Smooth muscle cell (in vitro differentiated cells): ENCODE measurements at regions not wholly inside any gene's neighbourhood (a gene's known extent, or its start where the extent isn't known, plus 50 kb on each side); places are given as distances from the start of the nearest gene placed in this dataset.

Experiments
- DNase-seq: peaks from one replicate; lab custom pipeline; 2025; ENCODE audit not compliant: unreplicated experiment; lab: John Stamatoyannopoulos, UW
- H2AFZ ChIP-seq: fragments of 200-600 bp; sonication (generic); 2 replicates; pipeline ENCODE4 v1.6.0; 2016; ENCODE audit warnings: antibody characterized with exemption, low read depth, mild to moderate bottlenecking
- H3F3A ChIP-seq: fragments of 200-600 bp; sonication (generic); 2 replicates; pipeline ENCODE4 v1.6.0; 2017; ENCODE audit warnings: antibody characterized with exemption, low read depth
- H3K27ac ChIP-seq: fragments of 200-600 bp; sonication (generic); 2 replicates; pipeline ENCODE4 v1.5.1; 2016; ENCODE audit warnings: low read depth, mild to moderate bottlenecking
- H3K27me3 ChIP-seq: fragments of 200-600 bp; sonication (generic); 2 replicates; pipeline ENCODE4 v1.6.1; 2016; ENCODE audit warnings: low read depth, mild to moderate bottlenecking
- H3K36me3 ChIP-seq: fragments of 200-600 bp; sonication (generic); 2 replicates; pipeline ENCODE4 v1.5.1; 2016; ENCODE audit warnings: low read depth
- H3K4me1 ChIP-seq: fragments of 200-600 bp; sonication (generic); 2 replicates; pipeline ENCODE4 v1.5.1; 2016; ENCODE audit warnings: low read depth
- H3K4me2 ChIP-seq: fragments of 200-600 bp; sonication (generic); 2 replicates; pipeline ENCODE4 v1.6.0; 2016; ENCODE audit warnings: mild to moderate bottlenecking
- H3K4me3 ChIP-seq: fragments of 200-600 bp; sonication (generic); 2 replicates; pipeline ENCODE4 v1.5.1; 2016; ENCODE audit warnings: mild to moderate bottlenecking
- H3K79me2 ChIP-seq: fragments of 200-600 bp; sonication (generic); 2 replicates; pipeline ENCODE4 v1.6.0; 2016; ENCODE audit warnings: low read depth, mild to moderate bottlenecking
- H3K9ac ChIP-seq: fragments of 200-600 bp; sonication (generic); 2 replicates; pipeline ENCODE4 v1.6.0; 2016; ENCODE audit warnings: low read depth
- H3K9me3 ChIP-seq: fragments of 200-600 bp; sonication (generic); replicated peaks from 2 replicates; pipeline ENCODE4 v1.5.1; 2016; ENCODE audit warnings: low read depth
- H4K20me1 ChIP-seq: fragments of 200-600 bp; sonication (generic); 2 replicates; pipeline ENCODE4 v1.6.0; 2016; ENCODE audit warnings: low read depth
- CTCF ChIP-seq: fragments of 200-600 bp; sonication (generic); IDR thresholded peaks from 2 replicates; pipeline ENCODE4 v1.5.1; 2017; ENCODE audit warnings: borderline replicate concordance, mild to moderate bottlenecking, antibody characterized with exemption; ENCODE audit not compliant: insufficient read depth, poor library complexity, severe bottlenecking
- WGBS: methylation state at CpG from one replicate; pipeline ENCODE4 v1.1.7; 2016; ENCODE audit warnings: low lambda C conversion rate; 5-methylcytosine and 5-hydroxymethylcytosine counted together

GRCh38 chr6:80676386-80676785 is 569.9 kb downstream of the BCKDHB start:
- H3K9me3 ChIP-seq, result peaks cover 6% of the 10 kb centered on the region
- DNase-seq, result no peak
- no peaks in the 10 kb centered on the region for H3F3A ChIP-seq
- H3K27ac ChIP-seq, result no peak overlapping the region
- H3K79me2 ChIP-seq, result no peaks in the 10 kb centered on the region
- no peak overlapping the region for H3K4me2 ChIP-seq
- H4K20me1 ChIP-seq, result no peaks in the 10 kb centered on the region
- H3K36me3 ChIP-seq, result no peaks in the 10 kb centered on the region
- H2AFZ ChIP-seq, result no peak overlapping the region
- TF ChIP-seq CTCF, result no peak
- no peaks in the 10 kb centered on the region for H3K27me3 ChIP-seq
- H3K9ac ChIP-seq, result no peak overlapping the region
- no peaks in the 10 kb centered on the region for H3K4me1 ChIP-seq
- H3K4me3 ChIP-seq, result no peak overlapping the region
- 79% methylated on average over 3 of the region's 3 CpGs for WGBS

DNA sequence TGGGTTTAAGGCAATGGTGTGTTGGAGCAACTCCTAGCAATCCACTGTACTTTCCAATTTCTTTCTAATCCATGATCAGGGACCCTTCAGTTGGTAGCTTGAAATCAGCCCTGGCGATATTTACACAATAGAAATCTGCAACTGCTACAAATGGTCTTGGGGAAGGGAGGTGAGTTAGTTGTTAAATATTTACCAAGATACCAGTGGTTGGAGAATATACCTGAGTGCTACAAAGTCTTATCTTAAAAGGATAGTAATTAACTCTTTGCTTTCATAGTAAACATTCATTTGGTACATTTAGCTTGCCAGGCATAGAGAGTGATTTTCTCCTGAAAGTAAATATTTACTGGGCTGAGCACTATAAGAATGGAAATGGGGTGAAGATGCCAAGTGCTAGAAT is 568.2 kb downstream of the BCKDHB start:
- H3K79me2 ChIP-seq, result no peaks in the 10 kb centered on the region
- H3K27me3 ChIP-seq, result no peaks in the 10 kb centered on the region
- H3K27ac ChIP-seq, result no peak overlapping the region
- TF ChIP-seq CTCF, result no peak
- no peaks in the 10 kb centered on the region for H3K36me3 ChIP-seq
- WGBS, result 100% methylated on average over 1 of the region's 1 CpG
- DNase-seq, result no peak
- no peak overlapping the region for H2AFZ ChIP-seq
- H3K9me3 ChIP-seq, result peaks cover 6% of the 10 kb centered on the region
- H3K4me2 ChIP-seq, result no peak overlapping the region
- no peaks in the 10 kb centered on the region for H3F3A ChIP-seq
- H4K20me1 ChIP-seq, result no peaks in the 10 kb centered on the region
- no peaks in the 10 kb centered on the region for H3K4me1 ChIP-seq
- H3K4me3 ChIP-seq, result no peak overlapping the region
- no peak overlapping the region for H3K9ac ChIP-seq

DNA sequence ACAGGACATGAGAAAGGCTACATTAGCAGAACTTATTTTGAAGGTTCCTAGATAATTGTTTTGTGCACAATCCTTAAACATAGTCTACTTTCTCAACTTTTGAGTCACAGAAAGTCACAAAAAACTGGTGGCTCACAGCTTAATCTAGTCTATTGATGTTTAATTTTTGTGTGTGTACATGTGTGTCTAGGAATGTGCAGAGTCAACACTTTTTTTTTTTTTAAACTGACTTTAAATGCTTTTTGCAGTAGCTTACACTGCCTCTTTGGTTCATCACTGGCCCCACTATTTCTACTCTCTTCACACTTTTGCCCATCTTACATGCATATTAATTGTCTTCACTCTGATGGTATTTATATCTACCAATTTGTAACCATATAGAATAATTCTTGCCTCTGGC is 566.9 kb downstream of the BCKDHB start:
- no peak overlapping the region for H3K9ac ChIP-seq
- H4K20me1 ChIP-seq, result no peaks in the 10 kb centered on the region
- H3K4me3 ChIP-seq, result no peak overlapping the region
- no peaks in the 10 kb centered on the region for H3K36me3 ChIP-seq
- H3K9me3 ChIP-seq, result peaks cover 6% of the 10 kb centered on the region
- no peak for TF ChIP-seq CTCF
- H3K4me2 ChIP-seq, result no peak overlapping the region
- no peaks in the 10 kb centered on the region for H3K79me2 ChIP-seq
- no peak overlapping the region for H2AFZ ChIP-seq
- H3K4me1 ChIP-seq, result no peaks in the 10 kb centered on the region
- no peaks in the 10 kb centered on the region for H3K27me3 ChIP-seq
- H3F3A ChIP-seq, result no peaks in the 10 kb centered on the region
- no peak overlapping the region for H3K27ac ChIP-seq
- DNase-seq, result no peak

DNA sequence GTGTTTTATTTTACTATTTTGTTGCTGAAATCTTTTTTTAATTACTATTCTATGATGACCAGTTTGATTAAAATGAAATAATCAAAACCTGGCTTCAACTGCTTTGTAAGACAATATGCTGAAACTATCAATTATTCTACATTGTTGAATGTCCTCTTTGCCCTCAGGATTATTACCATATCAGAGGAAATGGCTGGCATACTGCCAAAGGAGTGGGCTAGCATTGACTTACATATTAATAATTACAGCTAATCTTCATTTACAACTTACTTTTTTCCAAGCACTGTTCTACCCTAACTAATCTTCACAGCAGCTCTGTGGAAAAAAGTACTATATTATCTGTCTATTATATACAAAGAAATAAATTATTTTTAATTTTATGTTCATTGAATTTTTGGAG is 560.5 kb downstream of the BCKDHB start:
- Histone ChIP-seq H4K20me1 (no peaks in the 10 kb centered on the region), H2AFZ (no peak overlapping the region), H3K36me3 (no peaks in the 10 kb centered on the region), H3K4me2 (no peak overlapping the region), H3F3A (no peaks in the 10 kb centered on the region), H3K9ac (no peak overlapping the region), H3K4me1 (no peaks in the 10 kb centered on the region), H3K79me2 (no peaks in the 10 kb centered on the region), H3K27me3 (no peaks in the 10 kb centered on the region), H3K9me3 (no peaks in the 10 kb centered on the region), H3K27ac (no peak overlapping the region), H3K4me3 (no peak overlapping the region)
- no peak for TF ChIP-seq CTCF
- no peak for DNase-seq
